NCI-H2107 treated with DMSO at 0.1 percent for 48 hours (cell line): ENCODE measurements at regions not wholly inside any gene's neighbourhood (a gene's known extent, or its start where the extent isn't known, plus 50 kb on each side); places are given as distances from the start of the nearest gene placed in this dataset.
"Not testable (repeated sequence)": the region's sequence is repeated elsewhere in the genome, so short reads cannot be mapped to it uniquely, and the experiment has no call there.

Experiments used
- DNase-seq: peaks from one replicate; lab custom pipeline; 2025; ENCODE audit not compliant: unreplicated experiment; lab: John Stamatoyannopoulos, UW

- no peak for DNase-seq
Observed at GRCh38 chr5:142222225-142222865, 102.5 kb downstream of the SPRY4 start.

- no peak for DNase-seq
Observed at GRCh38 chr5:142221091-142221860, 103.5 kb downstream of the SPRY4 start.

- no peak for DNase-seq
Observed at GRCh38 chr5:142219146-142219545, 105.7 kb downstream of the SPRY4 start.

GRCh38 chr5:142216931-142217330 lies 107.9 kb downstream of the SPRY4 start:
- DNase-seq = no peak

- DNase-seq = peak; percentile 23
Observed at GRCh38 chr5:142215915-142216681, 107.5 kb downstream of the NDFIP1 start.

- DNase-seq = no peak
Observed at GRCh38 chr5:142213077-142213476, 104.5 kb downstream of the NDFIP1 start.

- DNase-seq = no peak
Observed at GRCh38 chr5:142211918-142212317, 103.3 kb downstream of the NDFIP1 start.

- DNase-seq = no peak
Observed at GRCh38 chr5:142210864-142211412, 102.4 kb downstream of the NDFIP1 start.

- DNase-seq = no peak
Observed at GRCh38 chr5:142210011-142210410, 101.4 kb downstream of the NDFIP1 start.

GRCh38 chr5:142208777-142209312 lies 100.3 kb downstream of the NDFIP1 start:
- DNase-seq = no peak

GRCh38 chr5:142208244-142208643 lies 99.7 kb downstream of the NDFIP1 start:
- DNase-seq = not testable (repeated sequence)

- no peak for DNase-seq
Observed at GRCh38 chr5:142206801-142207200, 98.2 kb downstream of the NDFIP1 start.

GRCh38 chr5:142204219-142204618 lies 95.6 kb downstream of the NDFIP1 start:
- no peak for DNase-seq
